ENCODE measurements at regions not wholly inside any gene's neighbourhood (a gene's known extent, or its start where the extent isn't known, plus 50 kb on each side); places are given as distances from the start of the nearest gene placed in this dataset.

DNA sequence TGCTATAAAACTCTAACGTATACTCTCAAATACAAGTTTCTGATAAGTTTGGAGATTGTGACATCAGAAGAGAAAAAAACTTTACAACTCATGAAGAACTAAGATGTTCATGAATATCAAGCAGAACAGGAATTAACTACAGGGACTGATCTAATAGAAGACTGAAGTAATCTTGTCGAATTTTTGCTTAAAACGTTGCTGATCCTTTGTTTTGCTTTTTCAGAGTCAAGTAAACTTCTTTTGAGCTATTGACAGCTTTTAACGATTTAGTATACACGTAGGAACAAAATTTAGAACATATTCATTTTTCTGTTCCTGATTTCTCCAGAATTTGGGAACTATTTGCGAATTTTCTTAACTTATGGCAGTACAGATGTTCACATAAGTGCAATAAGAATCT, 610.2 kb downstream of the SI start:
- no peak for TF ChIP-seq CTCF (IDR thresholded peaks at IDR 0.05; ENCODE audit: low read depth, low read length, missing control alignments)
- DNase-seq (ENCODE audit: low read depth), result no peak
- no peak overlapping the region for H3K4me3 ChIP-seq (ENCODE audit: low read depth, low read length)

DNA sequence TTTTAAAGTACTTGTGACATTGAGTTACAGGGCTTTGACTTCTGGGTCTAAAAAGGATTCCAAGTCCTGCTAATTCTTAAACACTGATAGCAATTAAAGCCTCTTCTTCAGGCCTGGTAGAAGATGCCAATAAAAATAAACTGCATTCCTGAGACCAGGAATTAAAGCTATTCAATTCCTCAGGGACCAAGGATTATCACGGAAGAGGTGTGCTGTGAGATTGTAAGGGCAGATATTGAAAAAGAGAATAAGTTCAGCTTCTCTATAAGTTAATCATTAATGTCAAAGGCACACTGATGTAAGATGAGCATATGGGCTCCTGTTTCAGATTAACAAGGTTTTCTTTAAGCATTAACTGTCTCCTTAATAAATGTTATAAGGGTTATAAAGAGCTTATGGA, 611.3 kb downstream of the SI start:
- TF ChIP-seq CTCF (IDR thresholded peaks at IDR 0.05; ENCODE audit: low read depth, low read length, missing control alignments), result no peak

DNA sequence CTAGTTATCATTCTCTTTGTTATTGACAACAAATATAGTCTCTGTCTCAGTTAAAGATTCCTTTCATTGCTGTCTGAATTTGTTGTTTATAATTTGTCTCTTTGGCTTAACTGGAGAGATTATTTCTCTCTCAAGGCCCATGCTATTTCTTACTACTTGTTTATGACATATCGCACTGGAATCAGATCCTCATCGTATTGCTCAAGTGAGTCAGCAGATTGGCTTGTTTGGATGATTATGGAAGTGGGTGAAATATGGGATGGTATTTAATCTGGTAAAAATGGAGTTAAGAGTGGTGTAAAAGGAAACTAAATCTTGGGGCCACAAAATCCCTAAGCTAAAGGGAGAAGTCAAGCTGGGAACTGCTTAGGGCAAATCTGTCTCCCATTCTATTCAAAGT, 613.1 kb downstream of the SI start:
- no peak overlapping the region for H3K4me3 ChIP-seq (ENCODE audit: low read depth, low read length)
- no peak for DNase-seq (ENCODE audit: low read depth)
- TF ChIP-seq CTCF (IDR thresholded peaks at IDR 0.05; ENCODE audit: low read depth, low read length, missing control alignments), result no peak

More for the DNA sequence above, 611.3 kb downstream of the SI start:
- no peak overlapping the region for H3K4me3 ChIP-seq (ENCODE audit: low read depth, low read length)
- no peak for DNase-seq (ENCODE audit: low read depth)

DNA sequence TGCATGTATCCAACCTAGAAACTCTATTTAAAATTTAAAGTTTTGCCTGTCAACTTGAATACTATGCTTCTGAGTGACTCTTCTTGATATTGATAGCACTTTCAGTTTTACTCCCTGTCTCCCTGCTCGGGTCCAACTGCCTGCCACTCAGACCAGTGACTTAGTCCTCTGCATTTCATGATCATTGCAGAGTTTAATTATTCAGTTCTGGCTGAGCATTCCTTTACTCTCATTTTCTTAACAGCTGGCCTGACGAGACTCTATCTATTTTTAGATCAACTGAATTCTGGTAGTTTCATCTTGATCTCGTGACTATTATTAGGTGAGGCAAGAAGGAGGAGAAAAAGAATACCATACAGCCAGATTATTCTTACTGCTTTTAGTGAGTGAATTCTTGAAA, 617.4 kb downstream of the SI start:
- DNase-seq (ENCODE audit: low read depth), result no peak
- H3K4me3 ChIP-seq (ENCODE audit: low read depth, low read length), result no peak overlapping the region
- TF ChIP-seq CTCF (IDR thresholded peaks at IDR 0.05; ENCODE audit: low read depth, low read length, missing control alignments), result no peak

DNA sequence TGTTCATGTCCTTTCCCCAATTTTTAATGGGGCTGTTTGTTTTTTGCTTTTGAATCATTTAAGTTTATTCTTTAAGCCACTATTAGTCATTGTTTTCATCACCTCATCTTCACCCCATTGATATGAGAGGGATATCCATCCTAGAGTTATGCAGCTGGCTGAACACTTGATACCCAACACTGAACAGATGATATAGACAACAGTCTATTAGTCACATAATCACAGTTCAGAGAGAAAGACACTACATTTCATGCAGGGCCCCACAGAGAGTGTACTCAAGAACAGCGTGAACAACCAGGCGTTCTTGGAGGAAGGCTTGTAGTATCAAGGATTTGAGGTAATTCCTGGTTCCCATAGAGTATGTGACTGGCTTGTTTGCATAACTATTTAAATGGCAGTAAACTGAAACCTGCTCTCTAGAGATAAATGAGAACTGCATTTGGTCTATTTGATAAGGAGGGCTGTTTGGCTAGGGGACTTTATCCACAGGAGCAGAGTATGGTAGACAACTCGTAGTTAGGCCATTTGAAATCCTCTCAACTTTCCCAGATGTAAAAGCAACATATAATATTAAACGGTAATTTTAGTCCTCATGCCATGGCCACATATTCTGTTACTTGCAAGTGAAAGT, 618.7 kb downstream of the SI start:
- no peak for TF ChIP-seq CTCF (IDR thresholded peaks at IDR 0.05; ENCODE audit: low read depth, low read length, missing control alignments)
- DNase-seq (ENCODE audit: low read depth), result no peak
- H3K4me3 ChIP-seq (ENCODE audit: low read depth, low read length), result no peak overlapping the region

DNA sequence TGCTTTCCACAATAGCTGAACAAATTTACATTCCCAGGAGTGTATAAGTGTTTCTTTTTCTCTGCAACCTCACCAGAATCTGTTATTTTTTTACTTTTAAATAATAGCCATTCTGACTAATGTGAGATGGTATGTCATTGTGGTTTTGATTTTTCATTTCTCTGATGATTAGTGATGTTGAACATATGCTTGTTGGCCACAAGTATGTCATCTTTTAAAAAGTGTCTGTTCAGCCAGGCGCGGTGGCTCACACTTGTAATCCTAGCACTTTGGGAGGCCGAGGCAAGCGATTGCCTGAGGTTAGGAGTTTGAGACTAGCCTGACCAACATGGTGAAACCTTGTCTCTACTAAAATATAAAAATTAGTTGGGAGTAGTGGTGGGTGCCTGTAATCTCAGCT, 619.3 kb downstream of the SI start:
- no peak overlapping the region for H3K4me3 ChIP-seq (ENCODE audit: low read depth, low read length)
- no peak for TF ChIP-seq CTCF (IDR thresholded peaks at IDR 0.05; ENCODE audit: low read depth, low read length, missing control alignments)
- no peak for DNase-seq (ENCODE audit: low read depth)

GRCh38 chr3:164453714-164454113, 624.6 kb downstream of the SI start:
- H3K4me3 ChIP-seq (ENCODE audit: low read depth, low read length), result no peak overlapping the region
- DNase-seq (ENCODE audit: low read depth), result no peak
- no peak for TF ChIP-seq CTCF (IDR thresholded peaks at IDR 0.05; ENCODE audit: low read depth, low read length, missing control alignments)

Data from GM12864 (cell line).